HG03571 (cell line): ENCODE measurements at regions not wholly inside any gene's neighbourhood (a gene's known extent, or its start where the extent isn't known, plus 50 kb on each side); places are given as distances from the start of the nearest gene placed in this dataset.

ENCODE experiments used
- ATAC-seq: cut with Tn5 transposase; IDR thresholded peaks from one replicate; pipeline ENCODE4 v1.9.1; 2021; ENCODE audit not compliant: unreplicated experiment

- no peak for ATAC-seq
Measured at GRCh38 chr9:16223074-16223871, 647.2 kb downstream of the BNC2 start.

- no peak for ATAC-seq
Measured at GRCh38 chr9:16230731-16231130, 639.7 kb downstream of the BNC2 start.

- no peak for ATAC-seq
Measured at GRCh38 chr9:16236311-16236710, 634.2 kb downstream of the BNC2 start.

DNA sequence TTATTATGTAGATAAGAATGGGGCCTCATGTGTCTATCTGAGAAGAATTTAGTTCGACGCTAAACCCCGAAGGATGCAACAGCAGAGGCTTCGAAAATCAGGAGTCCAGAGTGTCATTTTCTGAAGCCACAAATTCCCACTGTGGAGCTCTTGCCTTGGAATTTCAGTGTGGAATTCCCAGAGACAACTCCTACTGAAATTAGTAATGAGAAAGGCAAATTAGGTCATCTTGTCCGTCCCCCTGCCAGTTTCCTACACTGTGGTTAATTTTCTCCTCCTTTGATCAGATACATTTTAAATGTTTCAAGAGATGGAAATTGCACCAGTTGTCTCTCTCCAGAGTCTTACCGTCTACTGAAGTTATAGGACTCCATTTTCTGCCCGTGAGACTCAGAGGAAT is 633.6 kb downstream of the BNC2 start:
- ATAC-seq = no peak

GRCh38 chr9:16238623-16239138 is 631.8 kb downstream of the BNC2 start:
- no peak for ATAC-seq

- ATAC-seq = no peak
Measured at GRCh38 chr9:16241231-16241630, 629.2 kb downstream of the BNC2 start.

- ATAC-seq = no peak
Measured at GRCh38 chr9:16243798-16244197, 626.7 kb downstream of the BNC2 start.

- no peak for ATAC-seq
Measured at GRCh38 chr9:16245756-16246440, 624.6 kb downstream of the BNC2 start.

- no peak for ATAC-seq
Measured at GRCh38 chr9:16246785-16247184, 623.7 kb downstream of the BNC2 start.

- ATAC-seq = no peak
Measured at GRCh38 chr9:16247188-16247875, 623.1 kb downstream of the BNC2 start.

DNA sequence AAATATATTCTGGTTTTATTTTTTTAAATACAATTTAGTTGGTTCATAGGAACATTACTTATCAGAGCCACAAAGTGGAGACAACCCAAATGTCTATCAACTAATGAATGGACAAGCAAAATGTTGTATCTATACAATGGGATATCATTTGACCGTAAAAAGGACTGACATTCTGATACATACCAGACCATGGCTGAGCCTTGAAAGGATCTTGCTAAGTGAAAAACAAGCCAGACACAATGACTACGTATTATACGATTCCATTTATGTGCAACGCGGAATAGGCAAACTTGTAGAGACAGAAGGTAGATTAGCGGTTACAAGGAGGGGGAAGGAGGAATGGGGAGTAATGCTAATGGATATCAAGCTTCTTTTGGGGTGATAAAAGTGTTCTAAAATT is 621.6 kb downstream of the BNC2 start:
- ATAC-seq = no peak

- ATAC-seq = no peak
Measured at GRCh38 chr9:16252616-16253015, 617.9 kb downstream of the BNC2 start.

DNA sequence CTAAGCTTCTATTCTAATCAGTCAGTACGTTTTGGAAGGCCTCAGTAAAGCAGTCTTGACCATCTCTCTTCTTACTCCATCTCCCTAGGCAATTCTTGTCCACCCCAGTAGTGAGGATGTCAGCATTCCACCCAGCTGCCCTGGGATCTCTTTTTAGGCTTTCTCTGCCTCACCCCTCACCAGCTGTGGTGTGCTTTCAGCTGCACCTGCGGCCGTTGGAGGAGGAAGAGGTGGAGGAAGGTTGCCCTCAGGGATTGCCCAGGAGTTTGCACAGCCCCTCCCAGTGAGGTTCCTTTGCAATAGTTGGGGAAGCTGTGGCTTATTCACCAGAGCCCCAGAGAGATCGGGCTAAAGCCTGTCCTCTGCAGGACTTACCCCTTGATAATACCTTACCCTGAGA is 615.8 kb downstream of the BNC2 start:
- ATAC-seq = no peak

DNA sequence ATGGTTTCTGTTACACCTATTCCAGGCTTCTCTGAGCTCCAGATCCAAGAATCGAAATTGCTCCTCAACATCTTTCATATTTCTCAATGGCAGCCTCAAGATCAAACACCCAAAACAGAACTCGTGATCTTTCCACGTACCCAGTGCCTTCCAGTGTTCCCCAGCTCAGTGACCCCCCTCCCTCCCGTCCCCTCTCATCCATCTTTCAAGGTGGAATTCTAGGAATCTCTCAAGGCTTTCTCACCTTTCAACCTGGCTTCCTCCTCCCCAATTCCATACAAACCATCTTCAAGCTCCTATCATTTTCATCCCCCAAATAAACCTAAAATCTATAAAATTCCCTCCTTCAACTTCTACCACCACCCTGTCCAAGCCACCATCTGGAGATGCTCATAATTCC is 615.3 kb downstream of the BNC2 start:
- ATAC-seq = no peak

DNA sequence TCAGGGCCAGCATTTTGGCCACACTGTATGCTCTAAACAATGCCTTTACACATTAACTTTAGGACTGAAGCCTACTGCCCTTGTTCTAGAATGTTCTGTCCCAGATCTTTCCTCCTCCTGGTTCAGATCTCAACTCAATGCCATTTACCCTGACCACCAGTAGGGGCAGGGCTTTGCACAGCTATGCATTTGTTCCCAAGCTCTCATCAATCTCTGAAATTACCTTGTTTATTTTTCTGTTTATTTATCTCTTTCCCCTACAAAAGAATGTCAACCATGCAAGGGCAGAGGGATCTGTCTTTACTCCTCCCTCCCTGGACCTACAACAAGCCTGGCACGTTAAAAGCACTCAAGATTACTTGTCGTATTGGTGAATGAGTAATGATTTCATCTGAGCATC is 612.9 kb downstream of the BNC2 start:
- no peak for ATAC-seq

- no peak for ATAC-seq
Measured at GRCh38 chr9:16258191-16258590, 612.3 kb downstream of the BNC2 start.

GRCh38 chr9:16258708-16259107 is 611.8 kb downstream of the BNC2 start:
- no peak for ATAC-seq

- ATAC-seq = no peak
Measured at GRCh38 chr9:16262477-16263261, 607.8 kb downstream of the BNC2 start.

GRCh38 chr9:16265688-16266087 is 604.8 kb downstream of the BNC2 start:
- no peak for ATAC-seq

DNA sequence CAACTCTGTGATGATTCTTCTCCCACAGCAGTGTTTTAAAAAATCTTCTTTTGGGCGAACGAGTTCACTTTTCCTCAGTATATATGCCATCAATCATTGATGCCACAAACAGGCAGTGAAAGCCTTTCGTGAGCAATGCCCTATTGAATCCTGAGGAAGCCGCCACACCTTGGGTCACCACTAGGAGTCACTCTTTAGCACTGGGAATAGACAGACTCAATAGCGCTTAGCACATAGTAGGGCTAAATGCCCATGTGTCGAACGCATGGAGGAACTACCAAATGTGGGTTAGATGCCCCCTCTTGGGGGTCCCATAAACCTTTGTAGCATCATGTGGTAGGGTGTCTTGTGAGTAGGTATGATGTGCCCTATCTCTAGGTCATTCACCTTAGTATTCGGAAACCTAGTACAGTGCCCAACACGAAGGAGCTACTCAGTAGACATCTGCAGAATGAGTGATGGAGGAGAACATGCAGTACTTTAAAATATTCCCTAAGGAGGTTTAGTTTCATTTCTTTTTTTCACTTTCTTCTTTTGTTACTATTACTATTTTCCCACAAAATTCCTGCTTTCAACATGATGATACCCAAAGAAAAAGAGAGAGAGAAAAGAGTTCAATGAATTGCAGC is 603.7 kb downstream of the BNC2 start:
- ATAC-seq = no peak
